Gastrocnemius medialis (tissue), 4 donors: ENCODE measurements at regions not wholly inside any gene's neighbourhood (a gene's known extent, or its start where the extent isn't known, plus 50 kb on each side); places are given as distances from the start of the nearest gene placed in this dataset.

ENCODE experiments used
- CTCF ChIP-seq, 5 experiments: fragments of 450-650 bp in 3 of 5; fragments of 200-600 bp in 2 of 5; sonication (generic) in 2 of 5; IDR thresholded peaks in 4 of 5; conservative IDR thresholded peaks in 1 of 5; 1 replicate in 4 of 5; 2 replicates in 1 of 5; pipeline ENCODE4 v1.5.1; 2016 to 2019; ENCODE audit warnings: antibody characterized with exemption in 5 of 5, mild to moderate bottlenecking in 3 of 5, moderate library complexity in 3 of 5
- POLR2A ChIP-seq, 2 donors: fragments of 450-650 bp; IDR thresholded peaks; one replicate each; pipeline ENCODE4 v1.6.1; 2017; ENCODE audit warnings: antibody characterized with exemption in 2 of 2, mild to moderate bottlenecking in 2 of 2, moderate library complexity in 2 of 2

- TF ChIP-seq CTCF (IDR thresholded peaks at IDR 0.05 in 4 of 5, conservative IDR thresholded peaks at IDR 0.05 in 1 of 5) (no peak), POLR2A (IDR thresholded peaks at IDR 0.05) (no peak)
Measured at GRCh38 chr14:81619816-81620215, 86.2 kb upstream of the SEL1L start.
